Calu3 (cell line): ENCODE measurements at regions not wholly inside any gene's neighbourhood (a gene's known extent, or its start where the extent isn't known, plus 50 kb on each side); places are given as distances from the start of the nearest gene placed in this dataset.

ENCODE experiments used
- BruUV-seq: library from RNA; stranded (reverse); fragments of 400-500 nt; replicated peaks from 2 replicates; lab custom pipeline; 2021; lab: Mats Ljungman, UMichigan
- CTCF ChIA-PET: fragments of 300-600 bp; sonication (Branson Sonifier 250); formaldehyde crosslinking; loops from one replicate; lab custom pipeline; 2022; ENCODE audit warnings: antibody characterized with exemption; lab: Charles Lee
- DNase-seq: peaks from one replicate; pipeline ENCODE4 v3.0.0; 2022
- H3K27ac Mint-ChIP-seq: one replicate; pipeline ENCODE4 v1.8.0; 2022; ENCODE audit warnings: mixed read lengths; ENCODE audit not compliant: unreplicated experiment
- H3K27me3 Mint-ChIP-seq: one replicate; pipeline ENCODE4 v1.8.0; 2022; ENCODE audit warnings: mixed read lengths; ENCODE audit not compliant: unreplicated experiment
- H3K36me3 Mint-ChIP-seq: one replicate; pipeline ENCODE4 v1.8.0; 2022; ENCODE audit warnings: mild to moderate bottlenecking, moderate library complexity, mixed read lengths; ENCODE audit not compliant: insufficient read depth, unreplicated experiment
- H3K4me1 Mint-ChIP-seq: one replicate; pipeline ENCODE4 v1.8.0; 2022; ENCODE audit warnings: mild to moderate bottlenecking, low read depth, mixed read lengths; ENCODE audit not compliant: unreplicated experiment
- H3K4me3 Mint-ChIP-seq: one replicate; pipeline ENCODE4 v1.8.0; 2022; ENCODE audit warnings: mild to moderate bottlenecking, low read depth, moderate library complexity, mixed read lengths; ENCODE audit not compliant: unreplicated experiment
- H3K9me3 Mint-ChIP-seq: one replicate; pipeline ENCODE4 v1.8.0; 2022; ENCODE audit warnings: low read depth, mixed read lengths; ENCODE audit not compliant: unreplicated experiment
- CTCF ChIP-seq: fragments of 200-600 bp; IDR thresholded peaks from one replicate; pipeline ENCODE4 v1.8.0; 2022; ENCODE audit warnings: antibody characterized with exemption; ENCODE audit not compliant: unreplicated experiment
- intact Hi-C: fragments of 100-400 bp; cut with micrococcal nuclease; formaldehyde crosslinking; loops from one replicate; pipeline ENCODE4 v1.10.0; 2022; ENCODE audit not compliant: unreplicated experiment

GRCh38 chr5:68374796-68375518 lies 159.4 kb downstream of the PIK3R1 start:
- Mint-ChIP-seq H3K9me3 (peaks cover 2% of the 10 kb centered on the region), H3K36me3 (no peaks in the 10 kb centered on the region), H3K4me3 (no peak overlapping the region), H3K27me3 (no peaks in the 10 kb centered on the region), H3K27ac (no peak overlapping the region), H3K4me1 (no peaks in the 10 kb centered on the region)
- CTCF ChIA-PET = no interaction called here
- no TSS peak for BruUV-seq
- DNase-seq = no peak
- no peak for TF ChIP-seq CTCF
- intact Hi-C loops = no loop called here

- TF ChIP-seq CTCF = no peak
- no peak for DNase-seq
- Mint-ChIP-seq H3K9me3 (peaks cover 2% of the 10 kb centered on the region), H3K36me3 (no peaks in the 10 kb centered on the region), H3K4me3 (no peak overlapping the region), H3K27me3 (no peaks in the 10 kb centered on the region), H3K27ac (no peak overlapping the region), H3K4me1 (no peaks in the 10 kb centered on the region)
- intact Hi-C loops = no loop called here
- BruUV-seq = no TSS peak
- CTCF ChIA-PET = no interaction called here
Observed at GRCh38 chr5:68375540-68375939, 160.0 kb downstream of the PIK3R1 start.

- Mint-ChIP-seq H3K27ac (no peak overlapping the region), H3K4me1 (no peaks in the 10 kb centered on the region), H3K27me3 (no peaks in the 10 kb centered on the region), H3K4me3 (no peak overlapping the region), H3K36me3 (no peaks in the 10 kb centered on the region), H3K9me3 (peaks cover 2% of the 10 kb centered on the region)
- TF ChIP-seq CTCF = no peak
- CTCF ChIA-PET = interaction anchor here (0.7 kb wide), 1 partner anchor 226 kb away, joined by 3 read pairs; no protein-coding TSS in a partner anchor
- intact Hi-C loops = no loop called here
- no peak for DNase-seq
- no TSS peak for BruUV-seq
Observed at GRCh38 chr5:68376935-68377334, 161.4 kb downstream of the PIK3R1 start.

- CTCF ChIA-PET = no interaction called here
- no TSS peak for BruUV-seq
- no peak overlapping the region for H3K27ac Mint-ChIP-seq
- no peak overlapping the region for H3K4me3 Mint-ChIP-seq
- intact Hi-C loops = no loop called here
- TF ChIP-seq CTCF = no peak
- H3K36me3 Mint-ChIP-seq = no peaks in the 10 kb centered on the region
- H3K27me3 Mint-ChIP-seq = no peaks in the 10 kb centered on the region
- H3K4me1 Mint-ChIP-seq = peaks cover 6% of the 10 kb centered on the region
- H3K9me3 Mint-ChIP-seq = peaks cover 1% of the 10 kb centered on the region
- DNase-seq = no peak
Observed at GRCh38 chr5:68377733-68378132, 162.2 kb downstream of the PIK3R1 start.
